ENCODE measurements at regions not wholly inside any gene's neighbourhood (a gene's known extent, or its start where the extent isn't known, plus 50 kb on each side); places are given as distances from the start of the nearest gene placed in this dataset.
A peak's percentile ranks its signal among the peaks of the same experiment; 100 is the strongest.

DNA sequence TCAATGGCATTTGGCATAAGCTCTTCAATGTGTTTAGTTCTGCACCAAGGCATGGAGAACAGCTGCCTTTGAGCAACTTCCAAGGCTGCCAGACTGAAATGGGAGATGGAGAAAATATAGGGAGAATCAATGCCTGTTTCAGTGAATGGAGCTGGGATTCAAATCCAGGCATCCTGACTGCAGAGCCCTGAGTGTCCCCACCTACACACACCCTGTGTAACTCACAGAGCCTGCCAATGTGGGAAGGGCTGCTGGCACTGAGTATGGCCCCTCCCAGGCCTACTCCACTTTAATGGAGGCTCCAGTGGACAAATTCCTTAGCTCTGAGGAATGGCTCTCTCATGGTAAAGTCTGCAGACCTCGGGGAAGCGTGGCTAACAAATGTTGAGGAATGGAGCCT, 145.6 kb upstream of the TNR start:
- ChIA-PET CTCF (interaction anchor here (0.6 to 1.4 kb wide), 3 partner anchors 127 to 860 kb away, joined by 3 read pairs; no protein-coding TSS in a partner anchor), POLR2A (no interaction called here)
- TF ChIP-seq ZNF501 (tag by site-specific recombination; IDR thresholded peaks at IDR 0.05) (no peak), BCL11B (tag by site-specific recombination; IDR thresholded peaks at IDR 0.05; ENCODE audit: low read depth) (no peak), KLF1 (tag by site-specific recombination; IDR thresholded peaks at IDR 0.05) (no peak), ZNF426 (tag by site-specific recombination; IDR thresholded peaks at IDR 0.05) (no peak), ZNF555 (tag by site-specific recombination; conservative IDR thresholded peaks at IDR 0.05) (no peak), ZNF132 (tag by site-specific recombination; IDR thresholded peaks at IDR 0.05; ENCODE audit: borderline replicate concordance) (no peak), ZNF354C (tag by site-specific recombination; IDR thresholded peaks at IDR 0.05; ENCODE audit: borderline replicate concordance, low read depth) (no peak), ZNF266 (tag by site-specific recombination; IDR thresholded peaks at IDR 0.05; ENCODE audit: low read depth) (no peak), ZNF626 (tag by site-specific recombination; IDR thresholded peaks at IDR 0.05) (no peak), ZNF202 (tag by site-specific recombination; IDR thresholded peaks at IDR 0.05; ENCODE audit: borderline replicate concordance) (no peak)
- TF ChIP-seq, protein P1, sequence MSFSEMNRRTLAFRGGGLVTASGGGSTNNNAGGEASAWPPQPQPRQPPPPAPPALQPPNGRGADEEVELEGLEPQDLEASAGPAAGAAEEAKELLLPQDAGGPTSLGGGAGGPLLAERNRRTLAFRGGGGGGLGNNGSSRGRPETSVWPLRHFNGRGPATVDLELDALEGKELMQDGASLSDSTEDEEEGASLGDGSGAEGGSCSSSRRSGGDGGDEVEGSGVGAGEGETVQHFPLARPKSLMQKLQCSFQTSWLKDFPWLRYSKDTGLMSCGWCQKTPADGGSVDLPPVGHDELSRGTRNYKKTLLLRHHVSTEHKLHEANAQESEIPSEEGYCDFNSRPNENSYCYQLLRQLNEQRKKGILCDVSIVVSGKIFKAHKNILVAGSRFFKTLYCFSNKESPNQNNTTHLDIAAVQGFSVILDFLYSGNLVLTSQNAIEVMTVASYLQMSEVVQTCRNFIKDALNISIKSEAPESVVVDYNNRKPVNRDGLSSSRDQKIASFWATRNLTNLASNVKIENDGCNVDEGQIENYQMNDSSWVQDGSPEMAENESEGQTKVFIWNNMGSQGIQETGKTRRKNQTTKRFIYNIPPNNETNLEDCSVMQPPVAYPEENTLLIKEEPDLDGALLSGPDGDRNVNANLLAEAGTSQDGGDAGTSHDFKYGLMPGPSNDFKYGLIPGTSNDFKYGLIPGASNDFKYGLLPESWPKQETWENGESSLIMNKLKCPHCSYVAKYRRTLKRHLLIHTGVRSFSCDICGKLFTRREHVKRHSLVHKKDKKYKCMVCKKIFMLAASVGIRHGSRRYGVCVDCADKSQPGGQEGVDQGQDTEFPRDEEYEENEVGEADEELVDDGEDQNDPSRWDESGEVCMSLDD (tag by site-specific recombination; IDR thresholded peaks at IDR 0.05) = no peak
- TF ChIP-seq, protein P2, sequence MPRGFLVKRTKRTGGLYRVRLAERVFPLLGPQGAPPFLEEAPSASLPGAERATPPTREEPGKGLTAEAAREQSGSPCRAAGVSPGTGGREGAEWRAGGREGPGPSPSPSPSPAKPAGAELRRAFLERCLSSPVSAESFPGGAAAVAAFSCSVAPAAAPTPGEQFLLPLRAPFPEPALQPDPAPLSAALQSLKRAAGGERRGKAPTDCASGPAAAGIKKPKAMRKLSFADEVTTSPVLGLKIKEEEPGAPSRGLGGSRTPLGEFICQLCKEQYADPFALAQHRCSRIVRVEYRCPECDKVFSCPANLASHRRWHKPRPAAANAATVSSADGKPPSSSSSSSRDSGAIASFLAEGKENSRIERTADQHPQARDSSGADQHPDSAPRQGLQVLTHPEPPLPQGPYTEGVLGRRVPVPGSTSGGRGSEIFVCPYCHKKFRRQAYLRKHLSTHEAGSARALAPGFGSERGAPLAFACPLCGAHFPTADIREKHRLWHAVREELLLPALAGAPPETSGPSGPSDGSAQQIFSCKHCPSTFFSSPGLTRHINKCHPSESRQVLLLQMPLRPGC (tag by site-specific recombination; IDR thresholded peaks at IDR 0.05) = no peak
- TF ChIP-seq, protein P3, sequence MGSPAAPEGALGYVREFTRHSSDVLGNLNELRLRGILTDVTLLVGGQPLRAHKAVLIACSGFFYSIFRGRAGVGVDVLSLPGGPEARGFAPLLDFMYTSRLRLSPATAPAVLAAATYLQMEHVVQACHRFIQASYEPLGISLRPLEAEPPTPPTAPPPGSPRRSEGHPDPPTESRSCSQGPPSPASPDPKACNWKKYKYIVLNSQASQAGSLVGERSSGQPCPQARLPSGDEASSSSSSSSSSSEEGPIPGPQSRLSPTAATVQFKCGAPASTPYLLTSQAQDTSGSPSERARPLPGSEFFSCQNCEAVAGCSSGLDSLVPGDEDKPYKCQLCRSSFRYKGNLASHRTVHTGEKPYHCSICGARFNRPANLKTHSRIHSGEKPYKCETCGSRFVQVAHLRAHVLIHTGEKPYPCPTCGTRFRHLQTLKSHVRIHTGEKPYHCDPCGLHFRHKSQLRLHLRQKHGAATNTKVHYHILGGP (tag by site-specific recombination; IDR thresholded peaks at IDR 0.05) = no peak
- TF ChIP-seq, protein P4, sequence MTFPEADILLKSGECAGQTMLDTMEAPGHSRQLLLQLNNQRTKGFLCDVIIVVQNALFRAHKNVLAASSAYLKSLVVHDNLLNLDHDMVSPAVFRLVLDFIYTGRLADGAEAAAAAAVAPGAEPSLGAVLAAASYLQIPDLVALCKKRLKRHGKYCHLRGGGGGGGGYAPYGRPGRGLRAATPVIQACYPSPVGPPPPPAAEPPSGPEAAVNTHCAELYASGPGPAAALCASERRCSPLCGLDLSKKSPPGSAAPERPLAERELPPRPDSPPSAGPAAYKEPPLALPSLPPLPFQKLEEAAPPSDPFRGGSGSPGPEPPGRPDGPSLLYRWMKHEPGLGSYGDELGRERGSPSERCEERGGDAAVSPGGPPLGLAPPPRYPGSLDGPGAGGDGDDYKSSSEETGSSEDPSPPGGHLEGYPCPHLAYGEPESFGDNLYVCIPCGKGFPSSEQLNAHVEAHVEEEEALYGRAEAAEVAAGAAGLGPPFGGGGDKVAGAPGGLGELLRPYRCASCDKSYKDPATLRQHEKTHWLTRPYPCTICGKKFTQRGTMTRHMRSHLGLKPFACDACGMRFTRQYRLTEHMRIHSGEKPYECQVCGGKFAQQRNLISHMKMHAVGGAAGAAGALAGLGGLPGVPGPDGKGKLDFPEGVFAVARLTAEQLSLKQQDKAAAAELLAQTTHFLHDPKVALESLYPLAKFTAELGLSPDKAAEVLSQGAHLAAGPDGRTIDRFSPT (tag by site-specific recombination; IDR thresholded peaks at IDR 0.05) = no peak
- H3K27ac ChIP-seq (ENCODE audit: extremely low read depth, low read depth, low read length) = no peak overlapping the region
- no peak overlapping the region for H3K4me3 ChIP-seq (ENCODE audit: low read depth, low read length)
- H3K4me1 ChIP-seq (ENCODE audit: control insufficient read depth, insufficient read depth, low read length) = no peaks in the 10 kb centered on the region
- no peaks in the 10 kb centered on the region for H3K36me3 ChIP-seq (ENCODE audit: control insufficient read depth in 2 of 2, insufficient read depth in 1 of 2, low read length in 2 of 2)
- no peaks in the 10 kb centered on the region for H3K9me3 ChIP-seq (ENCODE audit: control insufficient read depth, insufficient read depth, low read depth, low read length)

DNA sequence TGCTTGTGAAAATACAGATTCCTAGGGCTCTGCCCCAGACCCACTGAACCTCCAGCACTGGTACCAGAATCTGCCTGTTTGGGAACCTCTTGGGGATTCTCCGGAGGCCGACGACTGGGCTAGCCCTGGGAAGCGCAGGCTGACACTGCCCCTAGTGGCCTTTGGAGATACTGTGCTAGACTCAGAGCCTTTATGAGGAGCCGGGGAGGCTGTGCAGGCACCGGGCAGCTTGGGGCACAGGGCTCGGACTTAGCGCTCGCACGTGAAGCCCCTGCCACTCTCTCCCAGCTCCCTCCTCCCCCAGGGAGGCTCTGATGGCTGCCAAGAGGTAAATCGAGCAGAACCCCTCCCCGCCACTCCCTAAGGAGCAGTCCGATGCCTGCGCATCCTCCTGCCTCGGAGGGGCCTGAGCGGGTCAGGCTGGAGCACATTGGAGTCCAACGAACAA, 144.6 kb upstream of the TNR start:
- POLR2A ChIA-PET = no interaction called here

More for the DNA sequence above, 144.6 kb upstream of the TNR start:
- TF ChIP-seq KLF10 (tag by site-specific recombination; IDR thresholded peaks at IDR 0.05) (no peak), SCRT1 (tag by site-specific recombination; IDR thresholded peaks at IDR 0.05; ENCODE audit: borderline replicate concordance) (no peak), ZBTB48 (tag by site-specific recombination; IDR thresholded peaks at IDR 0.05) (no peak), ZNF2 (tag by site-specific recombination; IDR thresholded peaks at IDR 0.05) (peak; percentile 65; the same call in 1 of the 2 replicates), ZSCAN30 (tag by site-specific recombination; IDR thresholded peaks at IDR 0.05) (0 out of 2 replicates have a peak, but pooled peaks have one; percentile 20), ZNF549 (tag by site-specific recombination; IDR thresholded peaks at IDR 0.05) (peak; percentile 85)
- TF ChIP-seq, protein P5, sequence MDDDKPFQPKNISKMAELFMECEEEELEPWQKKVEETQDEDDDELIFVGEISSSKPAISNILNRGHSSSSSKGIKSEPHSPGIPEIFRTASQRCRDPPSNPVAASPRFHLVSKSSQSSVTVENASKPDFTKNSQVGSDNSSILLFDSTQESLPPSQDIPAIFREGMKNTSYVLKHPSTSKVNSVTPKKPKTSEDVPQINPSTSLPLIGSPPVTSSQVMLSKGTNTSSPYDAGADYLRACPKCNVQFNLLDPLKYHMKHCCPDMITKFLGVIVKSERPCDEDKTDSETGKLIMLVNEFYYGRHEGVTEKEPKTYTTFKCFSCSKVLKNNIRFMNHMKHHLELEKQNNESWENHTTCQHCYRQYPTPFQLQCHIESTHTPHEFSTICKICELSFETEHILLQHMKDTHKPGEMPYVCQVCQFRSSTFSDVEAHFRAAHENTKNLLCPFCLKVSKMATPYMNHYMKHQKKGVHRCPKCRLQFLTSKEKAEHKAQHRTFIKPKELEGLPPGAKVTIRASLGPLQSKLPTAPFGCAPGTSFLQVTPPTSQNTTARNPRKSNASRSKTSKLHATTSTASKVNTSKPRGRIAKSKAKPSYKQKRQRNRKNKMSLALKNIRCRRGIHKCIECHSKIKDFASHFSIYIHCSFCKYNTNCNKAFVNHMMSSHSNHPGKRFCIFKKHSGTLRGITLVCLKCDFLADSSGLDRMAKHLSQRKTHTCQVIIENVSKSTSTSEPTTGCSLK (tag by site-specific recombination; IDR thresholded peaks at IDR 0.05) = no peak
- TF ChIP-seq, protein P6, sequence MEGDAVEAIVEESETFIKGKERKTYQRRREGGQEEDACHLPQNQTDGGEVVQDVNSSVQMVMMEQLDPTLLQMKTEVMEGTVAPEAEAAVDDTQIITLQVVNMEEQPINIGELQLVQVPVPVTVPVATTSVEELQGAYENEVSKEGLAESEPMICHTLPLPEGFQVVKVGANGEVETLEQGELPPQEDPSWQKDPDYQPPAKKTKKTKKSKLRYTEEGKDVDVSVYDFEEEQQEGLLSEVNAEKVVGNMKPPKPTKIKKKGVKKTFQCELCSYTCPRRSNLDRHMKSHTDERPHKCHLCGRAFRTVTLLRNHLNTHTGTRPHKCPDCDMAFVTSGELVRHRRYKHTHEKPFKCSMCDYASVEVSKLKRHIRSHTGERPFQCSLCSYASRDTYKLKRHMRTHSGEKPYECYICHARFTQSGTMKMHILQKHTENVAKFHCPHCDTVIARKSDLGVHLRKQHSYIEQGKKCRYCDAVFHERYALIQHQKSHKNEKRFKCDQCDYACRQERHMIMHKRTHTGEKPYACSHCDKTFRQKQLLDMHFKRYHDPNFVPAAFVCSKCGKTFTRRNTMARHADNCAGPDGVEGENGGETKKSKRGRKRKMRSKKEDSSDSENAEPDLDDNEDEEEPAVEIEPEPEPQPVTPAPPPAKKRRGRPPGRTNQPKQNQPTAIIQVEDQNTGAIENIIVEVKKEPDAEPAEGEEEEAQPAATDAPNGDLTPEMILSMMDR (tag by site-specific recombination; IDR thresholded peaks at IDR 0.05) = peak; percentile 65
- no peaks in the 10 kb centered on the region for H3K36me3 ChIP-seq (ENCODE audit: control insufficient read depth in 2 of 2, insufficient read depth in 1 of 2, low read length in 2 of 2)
- no peaks in the 10 kb centered on the region for H3K9me3 ChIP-seq (ENCODE audit: control insufficient read depth, insufficient read depth, low read depth, low read length)
- CTCF ChIA-PET = interaction anchor here (0.5 to 1.4 kb wide), 10 partner anchors 18 to 733 kb away, joined by 3 to 4 read pairs (median 3); no protein-coding TSS in a partner anchor
- H3K27ac ChIP-seq (ENCODE audit: extremely low read depth, low read depth, low read length) = no peak overlapping the region
- H3K4me3 ChIP-seq (ENCODE audit: low read depth, low read length) = no peak overlapping the region
- H3K4me1 ChIP-seq (ENCODE audit: control insufficient read depth, insufficient read depth, low read length) = no peaks in the 10 kb centered on the region
